PC-9 (cell line): ENCODE measurements at regions not wholly inside any gene's neighbourhood (a gene's known extent, or its start where the extent isn't known, plus 50 kb on each side); places are given as distances from the start of the nearest gene placed in this dataset.

Experiments
- CTCF ChIP-seq: fragments of 200-600 bp; sonication (generic); conservative IDR thresholded peaks from 2 replicates; pipeline ENCODE4 v1.6.1; 2017; ENCODE audit warnings: mixed run types, antibody characterized with exemption, mild to moderate bottlenecking, moderate library complexity
- EZH2 ChIP-seq: fragments of 200-600 bp; sonication (generic); IDR thresholded peaks from 2 replicates; pipeline ENCODE4 v1.8.0; 2017; ENCODE audit warnings: antibody characterized with exemption, low read depth

GRCh38 chr15:81645470-81645869, 271.5 kb upstream of the TMC3 start:
- no peak for TF ChIP-seq CTCF
- no peak for TF ChIP-seq EZH2
